T-helper 1 cell treated with Interleukin-12 subunit alpha and Interleukin-12 subunit beta and Interleukin-4 antibody, amounts not matched to agents 30 μg/mL and 1 μg/mL, for 36 hours (primary cell): ENCODE measurements at regions not wholly inside any gene's neighbourhood (a gene's known extent, or its start where the extent isn't known, plus 50 kb on each side); places are given as distances from the start of the nearest gene placed in this dataset.
"Not testable (repeated sequence)": the region's sequence is repeated elsewhere in the genome, so short reads cannot be mapped to it uniquely, and the experiment has no call there.

Source experiments
- H3K27ac Mint-ChIP-seq: one replicate; pipeline ENCODE4 v1.8.0; 2021; ENCODE audit warnings: mild to moderate bottlenecking, mixed read lengths
- H3K27me3 Mint-ChIP-seq: one replicate; pipeline ENCODE4 v1.8.0; 2021; ENCODE audit warnings: low read depth, mixed read lengths
- H3K36me3 Mint-ChIP-seq: one replicate; pipeline ENCODE4 v1.8.0; 2021; ENCODE audit warnings: low read depth, mixed read lengths
- H3K4me1 Mint-ChIP-seq: one replicate; pipeline ENCODE4 v1.8.0; 2021; ENCODE audit warnings: low read depth, mixed read lengths
- H3K4me3 Mint-ChIP-seq: one replicate; pipeline ENCODE4 v1.8.0; 2021; ENCODE audit warnings: mild to moderate bottlenecking, moderate library complexity, mixed read lengths
- H3K9me3 Mint-ChIP-seq: one replicate; pipeline ENCODE4 v1.8.0; 2021; ENCODE audit warnings: mixed read lengths

GRCh38 chr2:173737954-173738575, 227.1 kb downstream of the SP3 start:
- H3K36me3 Mint-ChIP-seq, H3K4me3 Mint-ChIP-seq, H3K27ac Mint-ChIP-seq, H3K4me1 Mint-ChIP-seq, H3K9me3 Mint-ChIP-seq, H3K27me3 Mint-ChIP-seq: not testable (repeated sequence)

- Mint-ChIP-seq H3K27ac (no peak overlapping the region), H3K36me3 (no peaks in the 10 kb centered on the region), H3K4me1 (no peaks in the 10 kb centered on the region), H3K9me3 (peaks cover 4% of the 10 kb centered on the region), H3K4me3 (no peak overlapping the region), H3K27me3 (peaks cover 11% of the 10 kb centered on the region)
Measured at GRCh38 chr2:173739006-173739405, 226.2 kb downstream of the SP3 start.

GRCh38 chr2:173740639-173741038, 224.5 kb downstream of the SP3 start:
- H3K27ac Mint-ChIP-seq, result no peak overlapping the region
- no peaks in the 10 kb centered on the region for H3K36me3 Mint-ChIP-seq
- H3K4me3 Mint-ChIP-seq, result no peak overlapping the region
- H3K4me1 Mint-ChIP-seq, result no peaks in the 10 kb centered on the region
- peaks cover 4% of the 10 kb centered on the region for H3K9me3 Mint-ChIP-seq
- H3K27me3 Mint-ChIP-seq, result peaks cover 11% of the 10 kb centered on the region

GRCh38 chr2:173741759-173742158, 223.4 kb downstream of the SP3 start:
- Mint-ChIP-seq H3K9me3 (peaks cover 4% of the 10 kb centered on the region), H3K36me3 (no peaks in the 10 kb centered on the region), H3K4me3 (no peak overlapping the region), H3K27me3 (peaks cover 11% of the 10 kb centered on the region), H3K4me1 (no peaks in the 10 kb centered on the region), H3K27ac (no peak overlapping the region)

- no peaks in the 10 kb centered on the region for H3K36me3 Mint-ChIP-seq
- no peaks in the 10 kb centered on the region for H3K4me1 Mint-ChIP-seq
- H3K27ac Mint-ChIP-seq, result no peak overlapping the region
- H3K27me3 Mint-ChIP-seq, result peaks cover 8% of the 10 kb centered on the region
- no peak overlapping the region for H3K4me3 Mint-ChIP-seq
- H3K9me3 Mint-ChIP-seq, result no peaks in the 10 kb centered on the region
Measured at GRCh38 chr2:173747035-173747434, 218.1 kb downstream of the SP3 start.

GRCh38 chr2:173749315-173749714, 215.9 kb downstream of the SP3 start:
- H3K27ac Mint-ChIP-seq, result no peak overlapping the region
- H3K9me3 Mint-ChIP-seq, result no peaks in the 10 kb centered on the region
- no peak overlapping the region for H3K4me3 Mint-ChIP-seq
- peaks cover 1% of the 10 kb centered on the region for H3K27me3 Mint-ChIP-seq
- no peaks in the 10 kb centered on the region for H3K4me1 Mint-ChIP-seq
- H3K36me3 Mint-ChIP-seq, result no peaks in the 10 kb centered on the region

- Mint-ChIP-seq H3K27ac (no peak overlapping the region), H3K27me3 (no peaks in the 10 kb centered on the region), H3K9me3 (no peaks in the 10 kb centered on the region), H3K4me3 (no peak overlapping the region), H3K36me3 (no peaks in the 10 kb centered on the region), H3K4me1 (no peaks in the 10 kb centered on the region)
Measured at GRCh38 chr2:173750353-173750801, 214.8 kb downstream of the SP3 start.

- H3K27ac Mint-ChIP-seq, result no peak overlapping the region
Measured at GRCh38 chr2:173750831-173751230, 214.3 kb downstream of the SP3 start.

GRCh38 chr2:173751245-173751975, 213.8 kb downstream of the SP3 start:
- H3K27ac Mint-ChIP-seq, result no peak overlapping the region
- no peaks in the 10 kb centered on the region for H3K9me3 Mint-ChIP-seq
- H3K4me3 Mint-ChIP-seq, result no peak overlapping the region
- H3K27me3 Mint-ChIP-seq, result no peaks in the 10 kb centered on the region
- H3K36me3 Mint-ChIP-seq, result no peaks in the 10 kb centered on the region
- no peaks in the 10 kb centered on the region for H3K4me1 Mint-ChIP-seq

More at GRCh38 chr2:173750831-173751230, 214.3 kb downstream of the SP3 start:
- Mint-ChIP-seq H3K36me3 (no peaks in the 10 kb centered on the region), H3K4me3 (no peak overlapping the region), H3K9me3 (no peaks in the 10 kb centered on the region), H3K27me3 (no peaks in the 10 kb centered on the region), H3K4me1 (no peaks in the 10 kb centered on the region)

GRCh38 chr2:173752152-173752551, 213.0 kb downstream of the SP3 start:
- H3K36me3 Mint-ChIP-seq, result no peaks in the 10 kb centered on the region

GRCh38 chr2:173753441-173753840, 211.7 kb downstream of the SP3 start:
- H3K36me3 Mint-ChIP-seq, result no peaks in the 10 kb centered on the region
- H3K4me1 Mint-ChIP-seq, result no peaks in the 10 kb centered on the region
- H3K27me3 Mint-ChIP-seq, result no peaks in the 10 kb centered on the region
- H3K4me3 Mint-ChIP-seq, result no peak overlapping the region
- H3K9me3 Mint-ChIP-seq, result no peaks in the 10 kb centered on the region
- H3K27ac Mint-ChIP-seq, result no peak overlapping the region

More at GRCh38 chr2:173752152-173752551, 213.0 kb downstream of the SP3 start:
- no peaks in the 10 kb centered on the region for H3K4me1 Mint-ChIP-seq
- no peak overlapping the region for H3K27ac Mint-ChIP-seq
- H3K4me3 Mint-ChIP-seq, result no peak overlapping the region
- no peaks in the 10 kb centered on the region for H3K27me3 Mint-ChIP-seq
- H3K9me3 Mint-ChIP-seq, result no peaks in the 10 kb centered on the region

GRCh38 chr2:173754165-173754564, 211.0 kb downstream of the SP3 start:
- Mint-ChIP-seq H3K36me3 (no peaks in the 10 kb centered on the region), H3K4me3 (no peak overlapping the region)

GRCh38 chr2:173754837-173755236, 210.3 kb downstream of the SP3 start:
- Mint-ChIP-seq H3K27ac (no peak overlapping the region), H3K9me3 (no peaks in the 10 kb centered on the region), H3K36me3 (no peaks in the 10 kb centered on the region), H3K27me3 (no peaks in the 10 kb centered on the region), H3K4me3 (no peak overlapping the region), H3K4me1 (no peaks in the 10 kb centered on the region)

More at GRCh38 chr2:173754165-173754564, 211.0 kb downstream of the SP3 start:
- Mint-ChIP-seq H3K27ac (no peak overlapping the region), H3K9me3 (no peaks in the 10 kb centered on the region), H3K27me3 (no peaks in the 10 kb centered on the region), H3K4me1 (no peaks in the 10 kb centered on the region)

GRCh38 chr2:173755798-173756197, 209.4 kb downstream of the SP3 start:
- Mint-ChIP-seq H3K27me3 (no peaks in the 10 kb centered on the region), H3K27ac (no peak overlapping the region), H3K36me3 (no peaks in the 10 kb centered on the region), H3K9me3 (no peaks in the 10 kb centered on the region), H3K4me3 (no peak overlapping the region), H3K4me1 (no peaks in the 10 kb centered on the region)

GRCh38 chr2:173759959-173760358, 205.2 kb downstream of the SP3 start:
- Mint-ChIP-seq H3K27me3 (no peaks in the 10 kb centered on the region), H3K27ac (no peak overlapping the region), H3K4me3 (no peak overlapping the region), H3K4me1 (no peaks in the 10 kb centered on the region), H3K9me3 (no peaks in the 10 kb centered on the region), H3K36me3 (no peaks in the 10 kb centered on the region)
